Effector memory CD4-positive, alpha-beta T cell (primary cell): ENCODE measurements at regions not wholly inside any gene's neighbourhood (a gene's known extent, or its start where the extent isn't known, plus 50 kb on each side); places are given as distances from the start of the nearest gene placed in this dataset.

Experiments used
- DNase-seq, 3 donors: peaks; one replicate each; pipeline ENCODE4 v3.0.0-alpha.2; 2020
- H3K27ac ChIP-seq: 2 replicates; pipeline ENCODE4 v1.7.0; 2013; ENCODE audit warnings: mild to moderate bottlenecking, low read length, moderate library complexity; ENCODE audit not compliant: insufficient read depth, poor library complexity, severe bottlenecking
- H3K27me3 ChIP-seq: replicated peaks from 2 replicates; pipeline ENCODE4 v1.7.0; 2013; ENCODE audit warnings: mild to moderate bottlenecking, low read length; ENCODE audit not compliant: insufficient read depth, control insufficient read depth, poor library complexity, severe bottlenecking
- H3K36me3 ChIP-seq: 2 replicates; pipeline ENCODE4 v1.7.0; 2013; ENCODE audit warnings: mild to moderate bottlenecking, low read length, moderate library complexity; ENCODE audit not compliant: control insufficient read depth, insufficient read depth
- H3K4me1 ChIP-seq: 2 replicates; pipeline ENCODE4 v1.7.0; 2013; ENCODE audit warnings: low read length, mild to moderate bottlenecking; ENCODE audit not compliant: control insufficient read depth, insufficient read depth, poor library complexity, severe bottlenecking
- H3K4me3 ChIP-seq: 2 replicates; pipeline ENCODE4 v1.7.0; 2013; ENCODE audit warnings: low read length, low read depth, mild to moderate bottlenecking; ENCODE audit not compliant: insufficient read depth, poor library complexity, severe bottlenecking
- H3K9me3 ChIP-seq: 2 replicates; pipeline ENCODE4 v1.7.0; 2013; ENCODE audit warnings: mild to moderate bottlenecking, low read length, moderate library complexity; ENCODE audit not compliant: control insufficient read depth

GRCh38 chr12:65707051-65707450 lies 117.2 kb upstream of the HMGA2 start:
- Histone ChIP-seq H3K27ac (no peak overlapping the region), H3K4me1 (no peaks in the 10 kb centered on the region), H3K36me3 (no peaks in the 10 kb centered on the region), H3K27me3 (no peaks in the 10 kb centered on the region), H3K4me3 (no peak overlapping the region), H3K9me3 (no peaks in the 10 kb centered on the region)
- DNase-seq: no peak

- H3K27ac ChIP-seq: no peak overlapping the region
- DNase-seq: no peak
- no peak overlapping the region for H3K4me3 ChIP-seq
- no peaks in the 10 kb centered on the region for H3K27me3 ChIP-seq
- no peaks in the 10 kb centered on the region for H3K4me1 ChIP-seq
- no peaks in the 10 kb centered on the region for H3K9me3 ChIP-seq
- no peaks in the 10 kb centered on the region for H3K36me3 ChIP-seq
These were observed 111.9 kb upstream of the HMGA2 start for GRCh38 chr12:65712260-65713004.

DNA sequence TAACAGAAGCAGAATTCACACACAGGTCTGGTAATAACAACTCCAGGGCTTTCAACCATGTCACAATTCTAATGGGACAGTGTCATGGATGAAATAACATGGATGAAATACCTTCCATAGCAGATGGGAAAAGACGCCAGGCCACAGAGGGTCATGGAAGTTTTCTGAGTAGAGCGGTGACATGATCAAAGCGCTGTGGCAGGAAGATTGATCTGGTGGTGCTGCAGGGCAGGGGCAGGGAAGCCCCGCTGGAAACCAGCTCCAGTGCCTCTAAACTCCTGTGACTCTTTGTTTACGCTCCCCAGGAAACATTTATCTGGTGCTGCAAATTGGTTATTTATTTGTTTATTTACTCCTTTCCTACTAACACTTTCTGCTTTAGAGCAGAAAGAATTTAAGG lies 108.3 kb upstream of the HMGA2 start:
- H3K36me3 ChIP-seq: no peaks in the 10 kb centered on the region

DNA sequence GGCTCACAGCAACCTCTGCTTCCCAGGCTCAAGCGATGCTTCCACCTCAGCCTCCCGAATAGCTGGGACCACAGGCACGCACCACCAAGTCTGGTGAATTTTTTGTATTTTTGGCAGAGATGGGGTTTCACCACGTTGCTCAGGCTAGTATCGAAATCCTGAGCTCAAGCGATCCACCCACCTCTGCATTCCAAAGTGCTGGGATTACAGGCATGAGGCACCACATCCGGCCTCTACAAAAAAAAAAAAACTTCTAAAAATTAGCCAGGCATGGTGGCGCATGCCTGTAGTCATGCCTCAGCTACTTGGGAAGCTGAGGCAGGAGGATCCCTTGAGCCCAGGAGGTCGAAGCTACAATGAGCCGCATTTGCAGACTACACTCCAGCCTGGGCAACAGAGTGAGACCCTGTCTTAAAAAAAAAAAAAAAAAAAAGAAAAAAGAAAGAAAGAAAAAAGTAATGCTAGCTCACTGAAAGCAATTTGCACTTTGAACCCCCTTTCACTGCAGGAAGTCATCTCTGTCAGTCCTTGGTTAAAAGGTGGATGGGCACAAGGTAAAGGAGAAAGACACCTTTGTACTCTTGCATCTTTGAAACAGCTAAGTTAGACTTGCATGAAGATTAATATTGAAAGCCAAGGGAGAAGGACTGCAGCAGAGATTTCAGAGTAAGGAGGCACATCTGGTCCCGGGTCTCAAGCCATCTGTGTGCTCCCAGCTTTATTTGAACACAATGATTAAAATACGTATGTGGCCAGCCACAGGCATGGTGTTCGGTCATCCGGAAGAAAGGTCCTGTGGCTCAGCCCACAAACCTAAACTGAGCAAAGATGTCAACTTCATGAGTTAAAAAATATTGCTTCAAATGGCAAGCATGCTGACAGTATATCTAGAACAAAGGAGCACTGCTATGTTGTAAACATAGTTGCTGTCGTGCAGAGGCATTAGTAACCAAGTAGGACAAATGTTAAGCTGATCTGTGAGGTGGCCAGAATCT lies 103.8 kb upstream of the HMGA2 start:
- Histone ChIP-seq H3K27me3 (no peaks in the 10 kb centered on the region), H3K36me3 (no peaks in the 10 kb centered on the region), H3K27ac (no peak overlapping the region), H3K4me1 (no peaks in the 10 kb centered on the region), H3K4me3 (no peak overlapping the region), H3K9me3 (no peaks in the 10 kb centered on the region)
- no peak for DNase-seq

More for the DNA sequence above, 108.3 kb upstream of the HMGA2 start:
- DNase-seq: no peak
- no peaks in the 10 kb centered on the region for H3K9me3 ChIP-seq
- H3K4me3 ChIP-seq: no peak overlapping the region
- H3K4me1 ChIP-seq: no peaks in the 10 kb centered on the region
- H3K27me3 ChIP-seq: no peaks in the 10 kb centered on the region
- H3K27ac ChIP-seq: no peak overlapping the region

- Histone ChIP-seq H3K27me3 (no peaks in the 10 kb centered on the region), H3K9me3 (no peaks in the 10 kb centered on the region), H3K27ac (no peak overlapping the region), H3K4me3 (no peak overlapping the region), H3K36me3 (no peaks in the 10 kb centered on the region), H3K4me1 (no peaks in the 10 kb centered on the region)
- DNase-seq: no peak
These were observed 102.6 kb upstream of the HMGA2 start for GRCh38 chr12:65721541-65722190.

DNA sequence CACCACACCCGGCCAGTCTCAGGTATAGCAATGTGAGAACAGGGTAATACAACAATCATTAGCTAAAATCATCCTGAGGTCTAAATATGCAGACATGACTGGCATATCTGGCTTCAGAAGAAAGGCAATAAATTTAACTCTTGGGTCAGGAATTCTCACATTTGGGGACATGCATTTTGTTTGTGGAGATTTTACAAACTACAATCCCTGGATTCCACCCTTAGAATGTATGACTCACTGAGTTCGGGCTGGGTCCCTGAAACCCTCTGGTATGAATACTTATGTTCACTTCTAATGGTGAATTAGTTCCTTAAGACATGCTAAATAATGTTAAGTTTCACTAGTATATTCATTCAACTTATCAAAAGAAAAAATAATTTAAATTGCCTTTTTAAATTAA lies 98.9 kb upstream of the HMGA2 start:
- DNase-seq: no peak
- Histone ChIP-seq H3K9me3 (no peaks in the 10 kb centered on the region), H3K27ac (no peak overlapping the region), H3K4me3 (no peak overlapping the region), H3K4me1 (no peaks in the 10 kb centered on the region), H3K36me3 (no peaks in the 10 kb centered on the region), H3K27me3 (peaks cover 4% of the 10 kb centered on the region)

- DNase-seq: no peak
- H3K4me1 ChIP-seq: no peaks in the 10 kb centered on the region
- no peak overlapping the region for H3K4me3 ChIP-seq
- H3K27me3 ChIP-seq: peaks cover 4% of the 10 kb centered on the region
- H3K36me3 ChIP-seq: no peaks in the 10 kb centered on the region
- no peak overlapping the region for H3K27ac ChIP-seq
- H3K9me3 ChIP-seq: no peaks in the 10 kb centered on the region
These were observed 95.8 kb upstream of the HMGA2 start for GRCh38 chr12:65728455-65728847.

DNA sequence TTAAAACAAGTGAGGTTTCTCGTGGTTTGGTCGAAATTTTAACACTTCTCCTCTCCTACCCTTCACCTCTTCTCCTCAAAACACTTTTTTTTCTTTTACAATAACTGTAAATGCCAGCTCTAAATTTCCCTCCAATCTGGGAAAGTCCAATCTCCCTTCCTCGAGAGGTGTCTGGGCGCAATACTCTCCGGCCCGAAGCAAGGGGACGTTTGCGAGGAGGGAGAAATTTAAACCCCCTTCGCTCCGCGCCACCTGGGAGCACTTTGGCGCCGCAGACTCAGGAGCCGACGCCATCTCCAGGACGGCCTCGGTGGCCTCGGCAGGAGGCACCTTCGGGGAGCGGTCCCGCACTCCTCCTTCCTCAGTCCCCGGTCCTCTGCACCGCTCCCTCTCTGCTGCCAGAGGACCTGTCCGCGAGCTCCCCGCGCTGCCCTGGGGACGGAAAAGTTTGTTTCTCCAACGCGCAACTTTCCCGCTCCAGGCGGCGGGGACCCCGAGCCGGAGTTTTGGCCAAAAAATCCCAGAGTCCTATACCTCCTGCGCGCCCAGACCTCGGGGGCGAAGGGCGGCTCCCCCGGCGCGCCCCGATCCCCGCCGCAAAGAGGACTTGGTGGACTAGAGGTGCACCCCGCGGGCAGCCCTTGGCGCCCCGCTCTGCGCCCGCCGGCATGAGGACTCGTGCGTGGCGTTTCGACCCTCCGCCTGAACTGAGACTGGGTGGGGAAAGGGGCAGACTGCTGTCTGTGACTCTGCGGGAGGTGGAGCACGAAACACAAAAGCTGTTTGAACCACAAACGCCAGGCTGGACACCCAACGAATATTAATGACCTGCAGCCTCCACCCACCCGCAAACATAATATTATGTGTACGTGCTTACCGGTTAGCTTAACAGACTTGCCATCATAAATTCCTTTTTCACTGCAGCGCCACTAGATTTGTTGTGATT lies 95.2 kb upstream of the HMGA2 start:
- no peaks in the 10 kb centered on the region for H3K9me3 ChIP-seq
- DNase-seq: no peak
- no peaks in the 10 kb centered on the region for H3K36me3 ChIP-seq
- no peaks in the 10 kb centered on the region for H3K4me1 ChIP-seq
- H3K27me3 ChIP-seq: peaks cover 4% of the 10 kb centered on the region
- H3K27ac ChIP-seq: no peak overlapping the region
- H3K4me3 ChIP-seq: no peak overlapping the region

DNA sequence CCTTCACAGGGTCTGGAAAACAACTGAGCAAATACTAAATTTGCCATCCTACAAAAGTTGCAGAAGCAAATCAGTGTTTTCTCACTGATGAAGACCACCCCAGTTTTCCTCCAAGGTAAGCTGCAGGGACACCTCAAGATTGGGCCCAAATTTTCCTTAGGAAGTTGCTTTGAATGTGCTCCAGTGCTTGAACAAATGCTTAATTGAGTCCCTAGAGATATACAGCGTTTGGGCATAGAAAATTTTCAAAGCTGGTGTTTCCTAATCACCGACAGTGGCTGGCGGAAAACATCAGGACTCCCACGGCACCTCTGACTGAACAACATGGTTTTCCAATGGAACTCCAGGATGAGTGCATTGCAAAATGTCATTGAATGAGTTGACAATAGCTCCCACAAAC lies 92.5 kb upstream of the HMGA2 start:
- DNase-seq: no peak
- Histone ChIP-seq H3K27ac (no peak overlapping the region), H3K4me3 (no peak overlapping the region), H3K27me3 (peaks cover 4% of the 10 kb centered on the region), H3K36me3 (no peaks in the 10 kb centered on the region), H3K9me3 (no peaks in the 10 kb centered on the region), H3K4me1 (no peaks in the 10 kb centered on the region)
